ENCODE measurements at regions not wholly inside any gene's neighbourhood (a gene's known extent, or its start where the extent isn't known, plus 50 kb on each side); places are given as distances from the start of the nearest gene placed in this dataset.

DNA sequence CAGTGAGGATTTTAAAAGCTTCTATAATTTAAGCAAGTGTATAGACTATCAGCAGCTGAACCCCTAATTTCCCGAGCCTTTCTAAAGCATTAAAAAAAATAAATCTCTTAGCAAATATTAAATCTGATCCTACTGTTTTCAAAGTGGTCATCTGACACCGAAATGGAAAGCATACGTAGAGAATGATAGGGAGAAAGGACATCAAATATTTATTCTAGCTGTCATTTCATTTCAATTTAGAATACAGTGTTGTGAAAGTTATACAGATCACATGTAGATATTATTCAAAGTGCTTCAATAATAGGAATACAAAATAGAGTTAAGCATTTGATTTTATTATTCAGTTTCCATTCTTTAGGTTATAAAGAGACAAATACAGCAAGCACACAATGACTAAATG is 61.9 kb upstream of the PKIB start:
- DNase-seq = no peak
- Mint-ChIP-seq H3K4me1 (0 out of 4 replicates have a peak, but pooled peaks cover 0 to 4% of the 10 kb centered on the region in 2 experiments), H3K27ac (no peak overlapping the region), H3K36me3 (ENCODE audit: insufficient read depth in 1 of 3, low read depth in 3 of 3) (peaks cover 0 to 16% (median 11%) of the 10 kb centered on the region in 3 experiments; a peak in 5 of 7 replicates), H3K4me3 (no peak overlapping the region), H3K9me3 (peaks cover 6 to 10% of the 10 kb centered on the region in 2 experiments), H3K27me3 (ENCODE audit: low read depth) (no peaks in the 10 kb centered on the region)
- TF ChIP-seq, protein P1, sequence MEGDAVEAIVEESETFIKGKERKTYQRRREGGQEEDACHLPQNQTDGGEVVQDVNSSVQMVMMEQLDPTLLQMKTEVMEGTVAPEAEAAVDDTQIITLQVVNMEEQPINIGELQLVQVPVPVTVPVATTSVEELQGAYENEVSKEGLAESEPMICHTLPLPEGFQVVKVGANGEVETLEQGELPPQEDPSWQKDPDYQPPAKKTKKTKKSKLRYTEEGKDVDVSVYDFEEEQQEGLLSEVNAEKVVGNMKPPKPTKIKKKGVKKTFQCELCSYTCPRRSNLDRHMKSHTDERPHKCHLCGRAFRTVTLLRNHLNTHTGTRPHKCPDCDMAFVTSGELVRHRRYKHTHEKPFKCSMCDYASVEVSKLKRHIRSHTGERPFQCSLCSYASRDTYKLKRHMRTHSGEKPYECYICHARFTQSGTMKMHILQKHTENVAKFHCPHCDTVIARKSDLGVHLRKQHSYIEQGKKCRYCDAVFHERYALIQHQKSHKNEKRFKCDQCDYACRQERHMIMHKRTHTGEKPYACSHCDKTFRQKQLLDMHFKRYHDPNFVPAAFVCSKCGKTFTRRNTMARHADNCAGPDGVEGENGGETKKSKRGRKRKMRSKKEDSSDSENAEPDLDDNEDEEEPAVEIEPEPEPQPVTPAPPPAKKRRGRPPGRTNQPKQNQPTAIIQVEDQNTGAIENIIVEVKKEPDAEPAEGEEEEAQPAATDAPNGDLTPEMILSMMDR (conservative IDR thresholded peaks at IDR 0.05) = no peak
- Histone ChIP-seq H3K56ac (ENCODE audit: insufficient read length, low read depth, low read length) (no peak overlapping the region), H3K4ac (ENCODE audit: low read depth, low read length) (no peak overlapping the region), H3K79me2 (ENCODE audit: insufficient read depth, low read length) (peaks cover 3% of the 10 kb centered on the region; the same call in 1 of the 2 replicates), H3K23ac (ENCODE audit: insufficient read length, low read depth, low read length) (no peak overlapping the region), H2BK20ac (ENCODE audit: low read depth, low read length, poor library complexity, severe bottlenecking) (no peak overlapping the region), H2BK12ac (ENCODE audit: insufficient read length, low read depth, low read length) (no peak overlapping the region), H2AK5ac (ENCODE audit: insufficient read length, low read length) (no peak overlapping the region), H4K8ac (replicated peaks; ENCODE audit: insufficient read length, low read depth, low read length) (no peak overlapping the region), H3K27ac (ENCODE audit: insufficient read length, low read depth, low read length) (no peak overlapping the region), H3K9me3 (ENCODE audit: control insufficient read depth, low read depth, low read length) (peaks cover 5% of the 10 kb centered on the region), H4K91ac (ENCODE audit: insufficient read length, low read depth, low read length) (no peak overlapping the region), H3T11ph (ENCODE audit: low read length) (no peak overlapping the region), H2BK120ac (ENCODE audit: low read depth, low read length, poor library complexity, severe bottlenecking) (no peak overlapping the region), H3K23me2 (ENCODE audit: insufficient read length, low read depth, low read length, poor library complexity, severe bottlenecking) (no peaks in the 10 kb centered on the region), H3K18ac (ENCODE audit: insufficient read length, low read depth, low read length) (no peak overlapping the region), H4K5ac (ENCODE audit: insufficient read length, low read depth, low read length) (no peak overlapping the region), H3K27me3 (ENCODE audit: insufficient read depth, low read length) (no peaks in the 10 kb centered on the region), H2AFZ (ENCODE audit: low read length) (no peak overlapping the region), H2BK15ac (ENCODE audit: low read depth, low read length) (no peak overlapping the region), H3K14ac (ENCODE audit: insufficient read depth, low read length) (no peak overlapping the region), H3K4me2 (ENCODE audit: insufficient read depth, insufficient read length, low read length) (no peak overlapping the region), H3K4me1 (ENCODE audit: insufficient read depth, low read length) (no peaks in the 10 kb centered on the region), H3K79me1 (ENCODE audit: insufficient read depth, low read depth, low read length, poor library complexity, severe bottlenecking) (no peaks in the 10 kb centered on the region), H2BK5ac (ENCODE audit: insufficient read length, low read length) (no peak overlapping the region), H4K20me1 (ENCODE audit: control insufficient read depth, insufficient read depth, insufficient read length) (no peaks in the 10 kb centered on the region), H3K9ac (ENCODE audit: extremely low read depth, insufficient read length, low read length) (no peak overlapping the region)
- no CpG with 5 or more reads among the region's 3 CpGs for whole genome bisulfite sequencing (ENCODE audit: extremely low coverage, insufficient read length, low lambda C conversion rate)
